HG02852 (cell line): ENCODE measurements at regions not wholly inside any gene's neighbourhood (a gene's known extent, or its start where the extent isn't known, plus 50 kb on each side); places are given as distances from the start of the nearest gene placed in this dataset.

Experiments used
- ATAC-seq: cut with Tn5 transposase; IDR thresholded peaks from one replicate; pipeline ENCODE4 v1.9.1; 2021; ENCODE audit warnings: mild to moderate bottlenecking, moderate library complexity; ENCODE audit not compliant: unreplicated experiment

DNA sequence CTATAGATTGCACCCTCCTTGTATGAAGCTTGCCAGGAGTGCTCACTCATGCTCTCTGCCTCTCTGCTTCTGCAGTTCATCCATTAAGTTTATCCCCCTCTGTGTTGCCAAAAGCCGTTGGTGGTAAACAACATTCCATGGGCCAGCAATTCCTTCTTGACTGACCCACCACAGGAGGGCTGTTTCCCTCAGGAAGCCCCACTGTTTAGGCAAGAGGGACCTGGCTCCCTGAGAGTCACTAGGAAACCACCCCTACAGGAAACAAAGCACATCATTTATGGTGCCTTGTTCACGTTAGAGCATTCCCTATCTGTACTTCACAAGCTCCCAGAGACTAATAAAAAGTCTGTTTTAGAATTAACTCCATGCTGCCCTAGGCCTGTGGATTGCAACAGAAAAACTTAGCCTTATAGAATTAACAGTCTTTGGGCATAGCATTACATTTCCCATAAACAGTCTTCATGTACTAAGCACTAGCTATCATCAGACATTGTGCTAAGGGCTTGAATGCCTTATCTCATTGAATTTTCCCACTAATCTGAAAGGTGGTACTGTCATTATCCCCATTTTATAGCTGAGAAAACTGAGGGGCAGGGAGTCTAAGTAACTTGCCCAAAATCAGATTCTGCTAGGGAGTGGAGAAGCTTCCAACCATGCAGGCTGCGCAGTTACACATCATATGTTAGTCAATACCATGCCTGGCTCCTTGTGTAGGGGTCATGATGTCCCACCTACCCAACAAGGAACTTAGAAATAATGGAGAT, 149.9 kb downstream of the SHQ1 start:
- ATAC-seq = no peak

DNA sequence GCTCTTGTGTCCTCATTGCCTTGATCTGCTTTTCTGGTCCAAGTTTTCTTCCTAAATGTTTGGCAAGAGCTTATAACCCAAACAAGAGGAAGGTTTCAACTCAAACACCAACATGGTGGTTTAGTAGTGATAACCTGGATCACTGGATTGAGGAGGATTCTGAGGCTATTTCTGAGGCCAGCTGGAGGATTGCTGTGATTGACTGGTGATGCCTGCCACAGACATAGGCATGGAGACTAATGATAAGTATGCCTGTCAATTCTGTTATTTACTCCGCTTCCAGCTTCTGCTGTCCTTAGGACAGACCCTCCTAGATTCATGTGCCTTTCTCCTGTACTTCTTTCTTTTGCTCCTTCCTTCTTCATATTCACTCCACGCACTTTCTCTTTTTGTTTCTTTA, 150.5 kb downstream of the SHQ1 start:
- ATAC-seq = no peak

GRCh38 chr3:72696815-72697214, 151.4 kb downstream of the SHQ1 start:
- ATAC-seq = no peak

- no peak for ATAC-seq
Measured at GRCh38 chr3:72694398-72694797, 153.8 kb downstream of the SHQ1 start.

DNA sequence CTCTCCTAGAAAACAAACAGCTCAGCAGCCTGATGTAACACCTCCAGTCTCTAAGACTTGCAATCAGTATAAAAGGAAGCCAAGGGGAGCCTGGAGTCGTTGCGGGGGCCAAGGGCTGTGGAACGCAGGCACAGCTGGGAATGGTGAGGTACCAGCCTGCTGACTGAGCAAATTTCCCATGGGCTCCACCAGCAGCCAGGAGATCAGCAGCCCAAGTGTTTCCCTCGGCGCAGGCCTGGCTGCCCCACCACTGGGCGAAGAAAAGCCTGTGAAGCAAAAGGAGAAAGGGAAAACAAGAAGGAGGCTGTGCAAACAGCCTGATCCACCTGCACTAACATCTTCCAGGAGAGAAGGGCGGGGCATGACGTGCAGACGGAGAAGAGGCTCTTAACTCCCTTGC, 155.3 kb downstream of the SHQ1 start:
- ATAC-seq = no peak

DNA sequence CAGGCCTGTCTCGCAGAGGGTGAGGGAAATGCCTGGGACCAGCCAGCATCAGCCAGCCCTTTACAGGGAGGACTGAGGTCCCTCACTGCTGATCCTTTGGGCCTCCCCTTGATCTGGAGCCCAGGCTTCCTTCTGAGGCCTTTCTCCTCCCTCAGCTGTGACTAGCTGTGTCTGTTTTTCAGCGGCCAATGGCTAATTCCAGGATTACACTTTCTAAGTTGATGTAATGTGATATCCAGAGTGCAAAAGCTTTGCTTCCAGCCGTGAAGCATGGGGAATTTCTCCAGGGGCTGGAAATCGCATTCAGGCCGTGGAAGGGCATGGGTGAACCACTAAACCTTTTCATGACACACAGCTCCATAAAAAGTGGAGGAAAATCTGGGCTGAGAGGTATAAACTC, 157.6 kb downstream of the SHQ1 start:
- ATAC-seq = no peak

GRCh38 chr3:72682936-72683452, 165.3 kb downstream of the SHQ1 start:
- peak; percentile 65 for ATAC-seq

DNA sequence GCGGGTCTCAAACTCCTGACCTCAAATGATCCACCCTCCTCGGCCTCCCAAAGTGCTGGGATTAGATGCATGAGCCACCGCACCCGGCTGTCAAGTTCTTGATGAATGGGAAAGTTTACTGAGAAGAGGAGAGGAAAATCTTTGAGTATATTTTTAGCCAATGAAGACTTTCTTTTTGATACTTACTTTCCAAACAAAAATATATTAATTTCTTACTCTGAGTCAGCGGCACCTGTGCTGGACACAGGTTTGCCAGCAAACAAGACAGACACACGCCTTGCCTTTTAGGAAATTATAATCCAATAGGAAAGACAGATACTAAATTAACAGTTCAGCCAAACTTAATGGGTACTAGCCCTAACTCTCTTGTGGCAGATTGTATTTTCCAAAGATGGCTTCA, 166.6 kb downstream of the SHQ1 start:
- ATAC-seq = no peak

DNA sequence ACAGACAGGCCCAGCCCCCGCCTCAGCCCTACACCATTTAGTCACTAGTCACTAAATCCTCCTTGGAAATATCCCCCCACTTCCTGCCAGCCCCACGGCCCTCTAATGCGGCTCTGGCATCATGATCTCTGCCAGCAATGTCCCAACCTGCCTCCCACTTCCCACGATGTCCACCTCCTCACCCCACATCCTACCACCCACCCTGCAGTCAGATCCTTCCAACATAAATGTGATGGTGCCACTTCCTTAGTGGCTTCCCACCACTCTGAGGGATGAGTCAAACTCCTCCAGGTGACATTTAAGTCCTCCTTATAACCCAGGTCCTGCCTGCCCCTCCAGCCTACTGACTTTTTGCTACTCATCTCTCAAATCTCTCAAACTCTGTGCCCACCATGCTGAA, 167.5 kb downstream of the SHQ1 start:
- ATAC-seq = no peak

- ATAC-seq = no peak
Measured at GRCh38 chr3:72679540-72680198, 168.6 kb downstream of the SHQ1 start.

GRCh38 chr3:72678867-72679266, 169.4 kb downstream of the SHQ1 start:
- ATAC-seq = no peak

GRCh38 chr3:72678380-72678779, 169.9 kb downstream of the SHQ1 start:
- no peak for ATAC-seq

- ATAC-seq = no peak
Measured at GRCh38 chr3:72675243-72675642, 173.0 kb downstream of the SHQ1 start.

DNA sequence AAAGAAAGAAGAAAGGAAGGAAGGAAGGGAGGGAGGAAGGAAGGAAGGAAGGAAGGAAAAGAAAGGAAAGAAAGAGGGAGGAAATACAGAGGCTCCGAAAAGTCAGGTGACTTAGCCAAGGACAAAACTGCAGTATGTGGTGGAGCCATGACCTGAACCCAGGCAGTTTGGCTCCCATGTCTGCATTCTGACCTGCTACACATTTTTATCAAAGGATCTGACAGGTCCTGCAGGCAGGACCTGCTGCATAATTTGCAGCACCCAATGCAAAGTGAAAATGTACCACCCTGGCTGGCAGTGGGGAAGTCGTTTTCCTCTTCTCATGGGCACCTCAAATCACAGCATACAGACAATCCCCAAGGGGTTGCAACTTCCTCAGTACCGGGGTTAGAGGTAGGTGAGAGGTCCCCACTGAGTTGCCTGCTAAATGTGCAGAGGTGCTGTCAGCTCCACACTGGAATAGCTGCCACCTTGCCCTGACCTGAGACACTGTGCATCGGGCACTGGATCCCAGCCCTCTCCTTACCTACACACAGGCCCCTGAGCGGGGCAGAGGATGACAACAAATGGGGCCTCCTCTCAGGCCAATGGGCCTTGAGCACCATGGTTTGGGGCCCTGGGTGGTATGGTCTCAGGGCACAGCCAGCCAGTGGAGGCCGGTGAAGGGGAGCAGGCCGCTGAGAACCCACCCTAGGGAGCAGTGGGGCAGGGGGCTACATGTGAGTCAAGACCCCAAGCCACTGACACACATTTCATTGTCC, 175.1 kb downstream of the SHQ1 start:
- no peak for ATAC-seq

- ATAC-seq = no peak
Measured at GRCh38 chr3:72669224-72669623, 179.0 kb downstream of the SHQ1 start.

GRCh38 chr3:72666447-72666755, 181.8 kb downstream of the SHQ1 start:
- no peak for ATAC-seq

GRCh38 chr3:72665701-72666446, 182.4 kb downstream of the SHQ1 start:
- no peak for ATAC-seq

DNA sequence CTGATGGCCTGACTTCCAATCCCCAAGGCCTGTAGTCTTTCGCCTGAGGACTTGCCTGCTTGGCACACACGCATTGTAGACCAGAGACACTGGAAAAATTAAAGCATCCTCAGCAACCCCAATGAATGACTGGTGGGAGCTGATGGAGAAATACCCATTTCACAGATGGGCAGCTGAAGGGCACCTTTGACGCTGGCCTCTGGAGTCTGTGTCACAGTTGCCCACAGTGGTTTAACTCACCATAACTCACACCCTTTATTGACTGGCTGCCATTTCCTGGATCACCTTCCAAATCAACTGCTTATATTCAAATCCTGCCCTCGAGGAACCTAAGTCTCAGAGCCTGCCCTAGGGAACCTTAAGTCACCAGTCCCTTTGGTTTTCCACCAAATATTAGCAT, 183.1 kb downstream of the SHQ1 start:
- ATAC-seq = no peak

GRCh38 chr3:72664184-72664975, 183.9 kb downstream of the SHQ1 start:
- no peak for ATAC-seq

- no peak for ATAC-seq
Measured at GRCh38 chr3:72663429-72663828, 184.8 kb downstream of the SHQ1 start.

DNA sequence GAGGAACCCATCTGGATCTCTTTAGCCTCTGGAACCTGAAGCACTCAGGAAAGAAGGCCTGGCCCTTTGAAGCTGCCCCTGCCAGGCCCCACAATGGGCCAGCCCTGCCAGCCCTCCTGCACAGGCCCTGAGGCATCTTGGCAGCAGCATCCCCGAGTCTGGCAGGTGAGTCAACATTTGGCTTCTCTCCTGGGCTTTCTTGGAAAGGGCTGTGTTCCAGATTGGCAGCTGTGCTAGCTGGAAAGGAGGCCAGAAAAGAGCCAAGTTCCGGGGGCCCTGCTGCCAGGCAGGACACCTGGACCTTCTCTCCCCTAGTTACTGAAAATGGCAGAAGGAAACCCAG, 187.2 kb downstream of the SHQ1 start:
- ATAC-seq = no peak
